DOHH2 (cell line): ENCODE measurements at regions not wholly inside any gene's neighbourhood (a gene's known extent, or its start where the extent isn't known, plus 50 kb on each side); places are given as distances from the start of the nearest gene placed in this dataset.

Experiments used
- CTCF ChIP-seq: fragments of 200-600 bp; sonication (generic); IDR thresholded peaks from one replicate; pipeline ENCODE4 v1.5.1; 2014; ENCODE audit warnings: antibody characterized with exemption, mild to moderate bottlenecking, low read depth, low read length; ENCODE audit not compliant: poor library complexity, severe bottlenecking
- EZH2phosphoT487 ChIP-seq: fragments of 200-600 bp; sonication (generic); IDR thresholded peaks from 2 replicates; pipeline ENCODE4 v1.6.1; 2017; ENCODE audit warnings: borderline replicate concordance, mild to moderate bottlenecking, antibody characterized with exemption, low read length, moderate library complexity, mixed read lengths

GRCh38 chr11:122336706-122337105 is 220.7 kb upstream of the BLID start:
- no peak for TF ChIP-seq CTCF
- no peak for TF ChIP-seq EZH2phosphoT487
